ENCODE measurements at regions not wholly inside any gene's neighbourhood (a gene's known extent, or its start where the extent isn't known, plus 50 kb on each side); places are given as distances from the start of the nearest gene placed in this dataset.

DNA sequence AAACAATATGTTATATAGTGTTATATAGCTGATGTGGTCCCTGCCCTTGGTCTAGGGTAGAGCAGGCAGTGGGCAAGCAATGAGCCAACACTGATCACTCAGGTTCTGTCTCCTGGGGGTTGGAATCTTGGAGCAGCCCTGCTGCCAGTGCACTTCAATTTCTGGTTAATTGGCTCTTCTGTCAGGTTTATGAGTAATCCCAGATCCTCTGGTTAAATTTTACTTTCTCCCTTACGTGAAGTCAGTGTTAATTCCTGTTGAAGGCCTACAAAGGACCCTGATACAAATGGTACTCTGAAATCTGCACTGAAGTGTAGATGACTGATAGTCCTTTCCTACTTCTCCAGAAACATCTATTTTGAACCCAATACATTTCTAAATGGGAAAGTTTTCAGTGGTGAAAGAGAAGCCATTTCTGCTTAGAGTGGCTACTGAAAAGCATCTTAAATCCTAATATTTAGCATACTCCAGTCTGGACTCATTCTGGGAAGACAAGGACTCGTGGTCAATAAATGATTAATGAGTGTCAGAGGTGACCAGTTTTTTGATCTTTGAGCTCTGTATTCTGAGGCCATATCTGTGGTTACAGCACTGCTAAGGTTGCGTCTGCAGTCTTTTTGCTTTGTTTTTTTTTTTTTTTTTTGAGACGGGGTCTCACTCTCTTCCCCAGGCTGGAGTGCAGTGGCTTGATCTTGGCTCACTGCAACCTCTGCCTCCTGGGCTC lies 442.4 kb downstream of the KIF4B start:
- FAIRE-seq (no peak), DNase-seq (ENCODE audit: low read depth) (no peak)
- Mint-ChIP-seq H3K36me3 (ENCODE audit: low read depth, unreplicated experiment) (no peaks in the 10 kb centered on the region), H3K4me1 (ENCODE audit: low read depth, unreplicated experiment) (peaks cover 6% of the 10 kb centered on the region), H3K9me3 (ENCODE audit: unreplicated experiment) (no peaks in the 10 kb centered on the region), H3K4me3 (ENCODE audit: unreplicated experiment) (no peak overlapping the region), H3K27ac (ENCODE audit: unreplicated experiment) (no peak overlapping the region), H3K27me3 (ENCODE audit: low read depth, unreplicated experiment) (peaks cover 2% of the 10 kb centered on the region)
- Histone ChIP-seq H3K36me3 (ENCODE audit: insufficient read depth, low read length) (no peaks in the 10 kb centered on the region), H3K9me3 (ENCODE audit: insufficient read depth, low read depth, low read length) (no peaks in the 10 kb centered on the region), H2AFZ (ENCODE audit: low read depth, low read length) (no peak overlapping the region), H3K27ac (ENCODE audit: low read depth, low read length) (no peak overlapping the region), H3K4me3 (ENCODE audit: insufficient read depth, low read depth, low read length) (no peak overlapping the region), H3K79me2 (ENCODE audit: insufficient read depth, low read length) (no peaks in the 10 kb centered on the region), H3K9ac (ENCODE audit: low read length) (no peak overlapping the region), H3K4me1 (ENCODE audit: insufficient read depth, low read length) (no peaks in the 10 kb centered on the region), H3K4me2 (ENCODE audit: low read length) (no peak overlapping the region), H4K20me1 (ENCODE audit: insufficient read depth, low read length) (no peaks in the 10 kb centered on the region), H3K27me3 (ENCODE audit: insufficient read depth, low read length) (no peaks in the 10 kb centered on the region)
- TF ChIP-seq EZH2 (IDR thresholded peaks at IDR 0.05; ENCODE audit: insufficient read depth, low read length), result no peak
- no peak for TF ChIP-seq CTCF (IDR thresholded peaks at IDR 0.05; ENCODE audit: insufficient read depth, low read depth, low read length)

DNA sequence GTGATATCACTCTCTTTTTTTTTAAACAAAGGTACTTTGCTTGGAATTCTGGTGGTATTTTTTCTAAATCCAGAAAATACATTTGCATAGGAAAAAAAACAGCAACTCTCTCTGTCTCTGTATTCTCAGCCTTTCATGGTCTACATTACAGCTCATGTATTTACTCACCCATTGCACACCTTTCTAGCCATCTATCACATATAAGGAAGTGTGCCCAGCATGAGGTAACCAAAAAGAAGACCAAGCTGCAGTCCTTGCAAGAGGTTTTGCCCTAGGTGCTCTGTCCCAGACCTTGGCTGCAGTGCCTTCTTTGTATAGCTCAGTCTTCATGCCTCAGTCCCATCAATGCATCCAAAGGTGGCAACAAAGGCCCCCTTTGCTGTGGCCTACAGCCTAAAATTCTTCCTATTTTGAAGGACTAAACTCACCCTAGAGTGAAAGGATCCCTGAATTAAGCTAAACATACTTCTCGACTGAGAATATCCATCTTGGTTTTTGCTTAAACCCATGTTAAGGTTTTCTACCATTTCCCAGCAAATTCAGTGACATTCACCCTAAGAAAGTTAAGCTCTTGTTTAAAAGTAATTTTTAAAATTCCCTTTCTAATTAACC lies 446.4 kb downstream of the KIF4B start:
- Mint-ChIP-seq H3K27ac (ENCODE audit: unreplicated experiment) (no peak overlapping the region), H3K27me3 (ENCODE audit: low read depth, unreplicated experiment) (no peaks in the 10 kb centered on the region), H3K9me3 (ENCODE audit: unreplicated experiment) (no peaks in the 10 kb centered on the region), H3K4me1 (ENCODE audit: low read depth, unreplicated experiment) (peaks cover 6% of the 10 kb centered on the region), H3K4me3 (ENCODE audit: unreplicated experiment) (no peak overlapping the region), H3K36me3 (ENCODE audit: low read depth, unreplicated experiment) (no peaks in the 10 kb centered on the region)
- H3K79me2 ChIP-seq (ENCODE audit: insufficient read depth, low read length), result no peaks in the 10 kb centered on the region
- no peak overlapping the region for H3K4me2 ChIP-seq (ENCODE audit: low read length)
- no peak overlapping the region for H3K27ac ChIP-seq (ENCODE audit: low read depth, low read length)
- H3K9me3 ChIP-seq (ENCODE audit: insufficient read depth, low read depth, low read length), result no peaks in the 10 kb centered on the region
- FAIRE-seq (no peak), DNase-seq (ENCODE audit: low read depth) (no peak)
- no peak overlapping the region for H3K9ac ChIP-seq (ENCODE audit: low read length)
- H3K4me1 ChIP-seq (ENCODE audit: insufficient read depth, low read length), result no peaks in the 10 kb centered on the region
- no peaks in the 10 kb centered on the region for H3K36me3 ChIP-seq (ENCODE audit: insufficient read depth, low read length)
- H4K20me1 ChIP-seq (ENCODE audit: insufficient read depth, low read length), result no peaks in the 10 kb centered on the region
- no peaks in the 10 kb centered on the region for H3K27me3 ChIP-seq (ENCODE audit: insufficient read depth, low read length)
- TF ChIP-seq EZH2 (IDR thresholded peaks at IDR 0.05; ENCODE audit: insufficient read depth, low read length), result no peak
- TF ChIP-seq CTCF (IDR thresholded peaks at IDR 0.05; ENCODE audit: insufficient read depth, low read depth, low read length), result no peak
- no peak overlapping the region for H2AFZ ChIP-seq (ENCODE audit: low read depth, low read length)
- H3K4me3 ChIP-seq (ENCODE audit: insufficient read depth, low read depth, low read length), result no peak overlapping the region

DNA sequence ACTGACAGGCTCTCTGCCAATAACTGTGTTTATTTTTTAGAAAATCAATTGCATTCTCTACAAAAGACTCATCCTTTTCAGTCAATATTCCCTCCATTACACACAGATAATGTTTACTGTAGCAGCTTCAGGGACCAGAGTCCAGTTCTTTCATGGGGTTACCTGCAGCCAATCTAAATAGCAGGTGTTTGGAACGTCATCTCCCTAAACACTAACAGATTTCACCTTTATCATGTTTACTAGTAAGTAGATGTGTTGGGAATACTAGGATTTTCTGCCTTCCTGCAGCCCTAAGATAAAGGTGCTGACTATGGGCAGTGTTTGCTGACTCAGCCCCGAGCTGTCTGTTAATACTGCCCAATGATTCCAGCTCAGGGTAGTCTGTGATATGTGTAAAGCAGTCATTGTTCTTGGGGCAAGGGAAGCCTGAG lies 447.0 kb downstream of the KIF4B start:
- no peak overlapping the region for H3K4me3 Mint-ChIP-seq (ENCODE audit: unreplicated experiment)
- no peak for DNase-seq (ENCODE audit: low read depth)
- no peaks in the 10 kb centered on the region for H3K36me3 ChIP-seq (ENCODE audit: insufficient read depth, low read length)
- no peak overlapping the region for H3K27ac Mint-ChIP-seq (ENCODE audit: unreplicated experiment)
- no peaks in the 10 kb centered on the region for H3K4me1 ChIP-seq (ENCODE audit: insufficient read depth, low read length)
- H3K79me2 ChIP-seq (ENCODE audit: insufficient read depth, low read length), result no peaks in the 10 kb centered on the region
- no peak for TF ChIP-seq CTCF (IDR thresholded peaks at IDR 0.05; ENCODE audit: insufficient read depth, low read depth, low read length)
- TF ChIP-seq EZH2 (IDR thresholded peaks at IDR 0.05; ENCODE audit: insufficient read depth, low read length), result no peak
- H3K27ac ChIP-seq (ENCODE audit: low read depth, low read length), result no peak overlapping the region
- H3K27me3 ChIP-seq (ENCODE audit: insufficient read depth, low read length), result no peaks in the 10 kb centered on the region
- H3K9me3 ChIP-seq (ENCODE audit: insufficient read depth, low read depth, low read length), result no peaks in the 10 kb centered on the region
- H3K27me3 Mint-ChIP-seq (ENCODE audit: low read depth, unreplicated experiment), result no peaks in the 10 kb centered on the region
- no peak overlapping the region for H3K9ac ChIP-seq (ENCODE audit: low read length)
- no peak overlapping the region for H3K4me2 ChIP-seq (ENCODE audit: low read length)
- no peaks in the 10 kb centered on the region for H4K20me1 ChIP-seq (ENCODE audit: insufficient read depth, low read length)
- no peak overlapping the region for H3K4me3 ChIP-seq (ENCODE audit: insufficient read depth, low read depth, low read length)
- no peak overlapping the region for H2AFZ ChIP-seq (ENCODE audit: low read depth, low read length)
- no peaks in the 10 kb centered on the region for H3K9me3 Mint-ChIP-seq (ENCODE audit: unreplicated experiment)
- no peaks in the 10 kb centered on the region for H3K36me3 Mint-ChIP-seq (ENCODE audit: low read depth, unreplicated experiment)
- FAIRE-seq, result no peak
- peaks cover 6% of the 10 kb centered on the region for H3K4me1 Mint-ChIP-seq (ENCODE audit: low read depth, unreplicated experiment)

Measured in astrocyte (in vitro differentiated cells and primary cell).